ENCODE measurements at regions not wholly inside any gene's neighbourhood (a gene's known extent, or its start where the extent isn't known, plus 50 kb on each side); places are given as distances from the start of the nearest gene placed in this dataset.

- no peak for TF ChIP-seq CTCF (IDR thresholded peaks at IDR 0.05; ENCODE audit: borderline replicate concordance, control extremely low read depth, extremely low read depth, insufficient read depth, missing control alignments)
- in situ Hi-C loops (cut with MboI; ENCODE audit: low sequenced_read_pairs, unreplicated experiment): no loop called here
- no peak for DNase-seq (ENCODE audit: low spot score)
Measured at GRCh38 chr17:5902181-5903140, 167.7 kb upstream of the WSCD1 start.

GRCh38 chr17:5911919-5912318, 158.3 kb upstream of the WSCD1 start:
- TF ChIP-seq CTCF (IDR thresholded peaks at IDR 0.05; ENCODE audit: borderline replicate concordance, control extremely low read depth, extremely low read depth, insufficient read depth, missing control alignments): no peak
- DNase-seq (ENCODE audit: low spot score): no peak
- in situ Hi-C loops (cut with MboI; ENCODE audit: low sequenced_read_pairs, unreplicated experiment): no loop called here

- in situ Hi-C loops (cut with MboI; ENCODE audit: low sequenced_read_pairs, unreplicated experiment): no loop called here
- no peak for TF ChIP-seq CTCF (IDR thresholded peaks at IDR 0.05; ENCODE audit: borderline replicate concordance, control extremely low read depth, extremely low read depth, insufficient read depth, missing control alignments)
- DNase-seq (ENCODE audit: low spot score): no peak
Measured at GRCh38 chr17:5913032-5913531, 157.1 kb upstream of the WSCD1 start.

GRCh38 chr17:5913641-5914040, 156.5 kb upstream of the WSCD1 start:
- in situ Hi-C loops (cut with MboI; ENCODE audit: low sequenced_read_pairs, unreplicated experiment): no loop called here
- DNase-seq (ENCODE audit: low spot score): no peak
- no peak for TF ChIP-seq CTCF (IDR thresholded peaks at IDR 0.05; ENCODE audit: borderline replicate concordance, control extremely low read depth, extremely low read depth, insufficient read depth, missing control alignments)

GRCh38 chr17:5915337-5915736, 154.8 kb upstream of the WSCD1 start:
- TF ChIP-seq CTCF (IDR thresholded peaks at IDR 0.05; ENCODE audit: borderline replicate concordance, control extremely low read depth, extremely low read depth, insufficient read depth, missing control alignments): no peak
- no peak for DNase-seq (ENCODE audit: low spot score)
- in situ Hi-C loops (cut with MboI; ENCODE audit: low sequenced_read_pairs, unreplicated experiment): no loop called here

- in situ Hi-C loops (cut with MboI; ENCODE audit: low sequenced_read_pairs, unreplicated experiment): no loop called here
- TF ChIP-seq CTCF (IDR thresholded peaks at IDR 0.05; ENCODE audit: borderline replicate concordance, control extremely low read depth, extremely low read depth, insufficient read depth, missing control alignments): no peak
Measured at GRCh38 chr17:5919089-5919488, 151.1 kb upstream of the WSCD1 start.

More at GRCh38 chr17:5919089-5919488, 151.1 kb upstream of the WSCD1 start:
- DNase-seq (ENCODE audit: low spot score): no peak
